HAP-1 (cell line): ENCODE measurements at regions not wholly inside any gene's neighbourhood (a gene's known extent, or its start where the extent isn't known, plus 50 kb on each side); places are given as distances from the start of the nearest gene placed in this dataset.
"Not testable (repeated sequence)": the region's sequence is repeated elsewhere in the genome, so short reads cannot be mapped to it uniquely, and the experiment has no call there.

Source experiments
- DNase-seq, 2 experiments: peaks; one replicate each; pipeline ENCODE4 v3.0.0-alpha.2; 2016 to 2020; ENCODE audit warnings: low spot score in 2 of 2
- H3K27me3 ChIP-seq: fragments of 250-450 bp; sonication (Bioruptor Pico); 2 replicates; pipeline ENCODE4 v1.5.1; 2020; ENCODE audit warnings: low read depth, mild to moderate bottlenecking, moderate library complexity
- H3K36me3 ChIP-seq: fragments of 250-450 bp; sonication (Bioruptor Pico); replicated peaks from 2 replicates; pipeline ENCODE4 v1.5.1; 2020; ENCODE audit warnings: mild to moderate bottlenecking
- H3K4me1 ChIP-seq: fragments of 250-450 bp; sonication (Bioruptor Pico); 2 replicates; pipeline ENCODE4 v1.5.1; 2020; ENCODE audit warnings: mild to moderate bottlenecking
- H3K4me3 ChIP-seq: fragments of 250-450 bp; sonication (Bioruptor Pico); 2 replicates; pipeline ENCODE4 v1.5.1; 2020; ENCODE audit warnings: mild to moderate bottlenecking, moderate library complexity
- H3K9me3 ChIP-seq: fragments of 250-450 bp; sonication (Bioruptor Pico); 2 replicates; pipeline ENCODE4 v1.5.1; 2020; ENCODE audit warnings: mild to moderate bottlenecking, moderate library complexity
- in situ Hi-C: fragments of 300-500 bp; cut with MboI; formaldehyde crosslinking; loops from 3 replicates; pipeline ENCODE4 v1.14.3; 2020; ENCODE audit warnings: low sequenced_read_pairs, inconsistent platforms, mixed read lengths

- no peaks in the 10 kb centered on the region for H3K9me3 ChIP-seq
- no peak overlapping the region for H3K4me3 ChIP-seq
- no peaks in the 10 kb centered on the region for H3K36me3 ChIP-seq
- DNase-seq, result no peak
- no peaks in the 10 kb centered on the region for H3K4me1 ChIP-seq
- no peaks in the 10 kb centered on the region for H3K27me3 ChIP-seq
- in situ Hi-C loops, result no loop called here
Observed at GRCh38 chr6:67887747-67888545, 747.1 kb upstream of the ADGRB3 start.

DNA sequence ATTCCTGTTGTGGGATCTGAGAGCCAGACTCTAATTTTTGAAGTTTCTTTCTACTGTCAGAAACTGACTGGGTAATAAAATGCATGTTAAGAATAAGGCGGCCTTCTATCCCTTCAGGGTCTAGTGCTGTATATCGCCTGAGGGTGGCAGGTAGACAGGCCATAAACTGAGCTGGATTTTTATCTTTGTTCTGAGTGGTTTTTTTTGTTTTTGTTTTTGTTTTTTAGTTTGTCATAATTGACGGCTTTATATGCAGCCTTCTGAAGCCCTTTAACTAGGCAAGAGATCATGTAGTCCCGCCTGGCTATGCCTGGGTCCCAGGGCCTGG lies 747.7 kb upstream of the ADGRB3 start:
- Histone ChIP-seq H3K36me3 (no peaks in the 10 kb centered on the region), H3K9me3 (no peaks in the 10 kb centered on the region), H3K4me3 (no peak overlapping the region), H3K27me3 (no peaks in the 10 kb centered on the region), H3K4me1 (no peaks in the 10 kb centered on the region)
- in situ Hi-C loops, result no loop called here
- no peak for DNase-seq

DNA sequence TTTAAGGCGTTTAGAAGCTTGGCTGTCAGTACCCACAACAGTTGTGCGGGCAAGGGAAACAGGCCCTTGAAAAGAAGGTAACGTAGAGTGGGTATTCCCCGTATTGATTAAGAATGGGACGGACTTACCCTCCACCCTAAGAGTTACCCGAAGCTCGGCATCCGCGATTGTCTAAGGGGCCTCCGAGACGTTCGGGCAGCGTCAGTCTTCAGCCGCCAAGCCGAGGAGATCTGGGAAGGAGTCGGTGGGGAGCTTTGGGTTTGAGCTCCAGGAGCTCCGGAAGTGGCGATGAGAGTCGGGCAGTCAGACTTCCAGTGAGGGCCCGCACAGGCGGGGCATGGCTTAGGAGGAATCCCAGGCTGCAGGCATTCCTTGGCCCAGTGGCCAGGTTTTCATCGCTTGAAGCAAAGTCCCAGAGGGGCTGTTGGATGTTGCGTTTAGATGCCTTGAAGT lies 748.2 kb upstream of the ADGRB3 start:
- in situ Hi-C loops, result no loop called here
- H3K9me3 ChIP-seq, result no peaks in the 10 kb centered on the region
- H3K4me1 ChIP-seq, result no peaks in the 10 kb centered on the region
- no peak overlapping the region for H3K4me3 ChIP-seq
- no peaks in the 10 kb centered on the region for H3K36me3 ChIP-seq
- no peak for DNase-seq
- H3K27me3 ChIP-seq, result no peaks in the 10 kb centered on the region

- no peaks in the 10 kb centered on the region for H3K9me3 ChIP-seq
- H3K27me3 ChIP-seq, result no peaks in the 10 kb centered on the region
- in situ Hi-C loops, result no loop called here
- no peak overlapping the region for H3K4me3 ChIP-seq
- no peak for DNase-seq
- no peaks in the 10 kb centered on the region for H3K36me3 ChIP-seq
- no peaks in the 10 kb centered on the region for H3K4me1 ChIP-seq
Observed at GRCh38 chr6:67886036-67886707, 748.9 kb upstream of the ADGRB3 start.

GRCh38 chr6:67885081-67886033 lies 749.7 kb upstream of the ADGRB3 start:
- no peaks in the 10 kb centered on the region for H3K36me3 ChIP-seq
- no peak overlapping the region for H3K4me3 ChIP-seq
- H3K27me3 ChIP-seq, result no peaks in the 10 kb centered on the region
- DNase-seq, result no peak
- in situ Hi-C loops, result no loop called here
- H3K9me3 ChIP-seq, result no peaks in the 10 kb centered on the region
- H3K4me1 ChIP-seq, result no peaks in the 10 kb centered on the region

DNA sequence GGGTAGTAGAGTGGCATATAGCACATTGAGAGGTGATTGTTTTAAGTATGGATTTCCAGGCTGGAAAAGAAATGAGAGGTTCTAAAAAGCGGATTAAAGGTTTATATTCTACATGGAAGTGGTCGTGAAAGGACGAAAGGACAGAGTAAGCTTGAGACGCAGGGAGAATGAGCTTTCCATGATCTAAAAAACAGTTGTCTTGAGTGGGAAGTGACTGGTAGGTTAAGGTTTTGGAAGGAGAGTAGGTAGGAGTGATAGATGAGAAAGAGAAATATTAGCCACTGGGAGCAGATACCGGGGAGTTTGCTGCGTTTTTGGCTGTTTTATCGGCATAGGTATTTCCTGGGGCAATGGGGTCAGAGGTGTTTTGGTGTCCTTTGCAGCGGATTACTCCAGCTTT lies 750.6 kb upstream of the ADGRB3 start:
- Histone ChIP-seq H3K4me1 (no peaks in the 10 kb centered on the region), H3K27me3 (no peaks in the 10 kb centered on the region), H3K9me3 (no peaks in the 10 kb centered on the region), H3K36me3 (no peaks in the 10 kb centered on the region), H3K4me3 (no peak overlapping the region)
- no peak for DNase-seq
- in situ Hi-C loops, result no loop called here

DNA sequence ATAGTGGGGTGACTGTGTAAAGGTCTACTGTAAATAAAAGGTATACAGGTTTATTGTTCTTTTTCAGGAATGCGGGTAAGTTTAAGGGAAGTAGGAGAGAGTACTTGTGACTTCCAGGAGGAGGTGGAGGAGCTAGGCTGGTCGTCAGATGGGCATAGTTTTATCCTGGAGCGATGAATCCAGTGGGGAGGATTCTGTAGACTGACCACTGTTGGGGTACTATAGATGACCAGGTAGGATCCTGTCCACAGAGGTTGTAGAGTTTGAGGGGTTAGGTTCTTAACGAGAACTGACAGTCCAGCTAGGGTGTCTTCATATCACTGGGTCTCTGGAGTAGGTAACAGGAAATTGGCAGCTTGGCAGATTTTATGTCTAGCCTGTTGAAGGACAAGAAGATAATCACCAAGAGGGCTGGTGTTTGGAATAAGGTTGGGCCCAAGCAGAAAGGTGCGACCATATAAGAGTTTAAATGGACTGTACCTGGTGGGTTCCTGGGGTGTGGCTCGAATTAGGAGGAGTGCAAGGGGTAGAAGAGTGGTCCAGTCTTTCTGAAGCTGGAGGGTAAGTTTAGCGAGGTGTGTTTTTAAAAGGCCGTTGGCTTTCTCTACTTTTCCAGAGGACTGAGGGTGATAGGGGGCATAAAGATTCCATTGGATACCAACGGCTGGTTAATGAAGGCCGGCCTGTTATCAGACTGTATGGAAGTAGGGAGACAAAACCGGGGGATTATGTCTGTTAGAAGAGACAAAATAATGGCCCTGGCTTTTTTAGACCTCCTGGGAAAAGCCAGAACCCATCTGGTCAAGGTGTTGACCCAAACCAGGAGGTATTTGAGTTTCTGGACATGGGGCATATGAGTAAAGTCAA lies 751.3 kb upstream of the ADGRB3 start:
- Histone ChIP-seq H3K36me3 (no peaks in the 10 kb centered on the region), H3K4me1 (no peaks in the 10 kb centered on the region), H3K4me3 (no peak overlapping the region), H3K27me3 (no peaks in the 10 kb centered on the region), H3K9me3 (no peaks in the 10 kb centered on the region)
- in situ Hi-C loops, result no loop called here
- DNase-seq, result no peak

DNA sequence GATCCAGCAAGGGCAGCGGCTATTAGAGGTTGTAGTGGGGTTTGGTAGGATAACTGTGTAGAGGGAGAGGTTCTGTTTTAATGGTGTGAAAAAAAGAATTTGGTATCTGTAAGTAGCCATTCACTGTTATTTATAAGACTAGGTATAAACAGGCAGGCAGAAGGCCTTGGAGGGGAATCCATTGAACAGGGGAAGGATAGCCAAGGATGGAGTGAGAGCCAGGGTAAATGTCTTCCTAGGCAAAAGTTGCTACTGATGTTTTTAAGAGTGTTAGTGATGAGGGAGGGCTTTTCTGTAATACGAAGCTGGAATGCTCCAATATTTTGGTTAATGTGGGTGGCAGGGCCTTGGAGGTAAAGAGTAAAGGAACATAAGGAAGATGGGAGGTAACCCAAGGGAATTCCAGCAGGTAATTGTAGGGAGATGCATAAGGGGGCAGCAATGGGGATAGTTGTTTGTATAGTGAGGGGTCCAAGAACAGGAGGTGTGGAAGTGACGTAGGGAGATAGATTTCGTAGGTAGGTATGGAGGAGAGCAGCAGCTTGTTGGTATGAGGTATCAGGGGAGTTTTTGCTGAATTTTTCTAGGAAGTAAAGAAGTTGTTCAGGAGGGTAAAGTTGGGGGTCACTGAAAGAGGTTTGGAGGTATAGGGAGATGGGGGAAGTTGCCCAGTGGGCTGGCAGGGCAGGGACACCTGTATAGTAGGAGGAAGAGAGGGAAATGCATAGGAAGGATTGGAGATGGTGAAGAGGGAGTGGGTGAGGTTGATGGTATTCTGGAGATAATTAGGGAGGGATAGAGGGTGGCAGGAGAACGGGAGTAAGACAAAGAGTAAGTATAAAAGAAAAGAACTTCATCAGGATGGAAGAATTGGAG lies 752.4 kb upstream of the ADGRB3 start:
- in situ Hi-C loops, result no loop called here
- Histone ChIP-seq H3K9me3 (no peaks in the 10 kb centered on the region), H3K4me1 (no peaks in the 10 kb centered on the region), H3K36me3 (no peaks in the 10 kb centered on the region), H3K27me3 (no peaks in the 10 kb centered on the region), H3K4me3 (no peak overlapping the region)
- no peak for DNase-seq

- DNase-seq, result no peak
- in situ Hi-C loops, result no loop called here
- Histone ChIP-seq H3K27me3 (no peaks in the 10 kb centered on the region), H3K4me3 (no peak overlapping the region), H3K36me3 (no peaks in the 10 kb centered on the region), H3K4me1 (no peaks in the 10 kb centered on the region), H3K9me3 (no peaks in the 10 kb centered on the region)
Observed at GRCh38 chr6:67881706-67882065, 753.4 kb upstream of the ADGRB3 start.

DNA sequence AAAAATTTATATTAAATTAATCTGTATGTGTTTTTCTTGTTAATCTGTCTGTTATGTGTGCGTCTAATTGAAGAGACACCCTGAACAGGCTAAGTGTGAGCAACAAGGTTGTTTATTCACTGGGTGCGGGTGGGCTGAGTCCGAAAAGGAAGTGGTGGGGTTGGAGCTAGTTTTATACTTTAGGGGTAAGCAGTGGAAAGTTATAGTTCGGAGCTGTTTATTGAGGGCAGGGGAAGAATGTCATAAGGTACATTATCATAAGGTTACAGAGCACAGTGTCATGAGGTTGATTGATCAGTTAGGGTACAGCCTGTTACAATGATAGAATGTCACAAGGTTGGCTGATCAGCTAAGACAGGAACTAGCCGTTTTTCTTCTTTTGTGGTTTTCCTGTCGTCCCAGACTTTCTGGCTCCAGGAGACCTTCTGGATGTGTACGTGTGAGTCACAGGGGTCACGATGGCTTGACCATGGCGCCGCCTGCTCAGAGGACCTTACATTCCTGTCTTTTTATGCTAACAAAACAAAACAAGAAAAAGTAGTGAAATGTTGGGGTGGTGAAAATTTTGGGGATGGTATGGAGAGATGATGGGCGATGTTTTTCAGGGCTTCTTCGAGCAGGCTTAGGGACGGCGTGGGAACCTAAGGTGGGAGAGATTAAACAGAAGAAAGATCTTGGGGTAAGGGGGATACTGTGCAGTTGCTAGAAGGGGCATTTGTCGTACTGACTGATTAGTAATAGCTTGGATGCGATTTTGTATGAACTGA lies 754.0 kb upstream of the ADGRB3 start:
- DNase-seq, result no peak
- Histone ChIP-seq H3K9me3 (no peaks in the 10 kb centered on the region), H3K36me3 (no peaks in the 10 kb centered on the region), H3K27me3 (no peaks in the 10 kb centered on the region), H3K4me1 (no peaks in the 10 kb centered on the region), H3K4me3 (no peak overlapping the region)
- in situ Hi-C loops, result no loop called here

DNA sequence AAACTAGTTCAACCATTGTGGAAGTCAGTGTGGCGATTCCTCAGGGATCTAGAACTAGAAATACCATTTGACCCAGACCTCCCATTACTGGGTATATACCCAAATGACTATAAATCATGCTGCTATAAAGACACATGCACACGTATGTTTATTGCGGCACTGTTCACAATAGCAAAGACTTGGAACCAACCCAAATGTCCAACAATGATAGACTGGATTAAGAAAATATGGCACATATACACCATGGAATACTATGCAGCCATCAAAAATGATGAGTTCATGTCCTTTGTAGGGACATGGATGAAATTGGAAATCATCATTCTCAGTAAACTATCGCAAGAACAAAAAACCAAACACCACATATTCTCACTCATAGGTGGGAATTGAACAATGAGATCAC lies 754.7 kb upstream of the ADGRB3 start:
- H3K9me3 ChIP-seq, H3K36me3 ChIP-seq, H3K4me3 ChIP-seq, H3K27me3 ChIP-seq, DNase-seq, in situ Hi-C loops, H3K4me1 ChIP-seq: not testable (repeated sequence)

DNA sequence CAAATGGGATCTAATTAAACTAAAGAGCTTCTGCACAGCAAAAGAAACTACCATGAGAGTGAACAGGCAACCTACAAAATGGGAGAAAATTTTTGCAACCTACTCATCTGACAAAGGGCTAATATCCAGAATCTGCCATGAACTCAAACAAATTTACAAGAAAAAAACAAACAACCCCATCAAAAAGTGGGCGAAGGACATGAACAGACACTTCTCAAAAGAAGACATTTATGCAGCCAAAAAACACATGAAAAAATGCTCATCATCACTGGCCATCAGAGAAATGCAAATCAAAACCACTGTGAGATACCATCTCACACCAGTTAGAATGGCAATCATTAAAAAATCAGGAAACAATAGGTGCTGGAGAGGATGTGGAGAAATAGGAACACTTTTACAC lies 755.2 kb upstream of the ADGRB3 start:
- DNase-seq, in situ Hi-C loops, H3K27me3 ChIP-seq, H3K4me1 ChIP-seq, H3K9me3 ChIP-seq, H3K36me3 ChIP-seq, H3K4me3 ChIP-seq: not testable (repeated sequence)
